BE2C (cell line): ENCODE measurements at regions not wholly inside any gene's neighbourhood (a gene's known extent, or its start where the extent isn't known, plus 50 kb on each side); places are given as distances from the start of the nearest gene placed in this dataset.

Experiments used
- DNase-seq: peaks from one replicate; pipeline ENCODE4 v3.0.0-alpha.2; 2020
- H3K27me3 ChIP-seq: fragments of 250-450 bp; sonication (Bioruptor Pico); 2 replicates; pipeline ENCODE4 v1.5.1; 2020; ENCODE audit warnings: mild to moderate bottlenecking
- H3K36me3 ChIP-seq: fragments of 250-450 bp; sonication (Bioruptor Pico); 2 replicates; pipeline ENCODE4 v1.5.1; 2020; ENCODE audit warnings: mild to moderate bottlenecking
- H3K4me1 ChIP-seq: fragments of 250-450 bp; sonication (Bioruptor Pico); 2 replicates; pipeline ENCODE4 v1.5.1; 2020
- H3K4me3 ChIP-seq: 2 replicates; pipeline ENCODE4 v1.5.1; 2011; ENCODE audit warnings: low read depth, low read length
- H3K9me3 ChIP-seq: fragments of 250-450 bp; sonication (Bioruptor Pico); 2 replicates; pipeline ENCODE4 v1.5.1; 2020
- CTCF ChIP-seq: IDR thresholded peaks from 2 replicates; pipeline ENCODE4 v1.5.1; 2012; ENCODE audit warnings: mild to moderate bottlenecking, low read depth, low read length

GRCh38 chr15:92524874-92525565, 130.6 kb downstream of the FAM174B start:
- H3K9me3 ChIP-seq = no peaks in the 10 kb centered on the region
- H3K36me3 ChIP-seq = no peaks in the 10 kb centered on the region
- DNase-seq = no peak
- TF ChIP-seq CTCF = no peak
- H3K4me1 ChIP-seq = peaks cover 6% of the 10 kb centered on the region; the same call in 1 of the 2 replicates
- H3K27me3 ChIP-seq = no peaks in the 10 kb centered on the region
- no peak overlapping the region for H3K4me3 ChIP-seq

GRCh38 chr15:92524161-92524560, 130.5 kb downstream of the ST8SIA2 start:
- no peak overlapping the region for H3K4me3 ChIP-seq
- no peak for TF ChIP-seq CTCF
- peaks cover 6% of the 10 kb centered on the region; the same call in 1 of the 2 replicates for H3K4me1 ChIP-seq
- no peaks in the 10 kb centered on the region for H3K27me3 ChIP-seq
- no peaks in the 10 kb centered on the region for H3K9me3 ChIP-seq
- no peaks in the 10 kb centered on the region for H3K36me3 ChIP-seq
- no peak for DNase-seq

- no peak for TF ChIP-seq CTCF
- Histone ChIP-seq H3K9me3 (no peaks in the 10 kb centered on the region), H3K4me3 (no peak overlapping the region), H3K4me1 (peaks cover 6% of the 10 kb centered on the region; the same call in 1 of the 2 replicates), H3K27me3 (no peaks in the 10 kb centered on the region), H3K36me3 (no peaks in the 10 kb centered on the region)
- DNase-seq = no peak
These were observed 129.5 kb downstream of the ST8SIA2 start for GRCh38 chr15:92523176-92523575.

- peaks cover 6% of the 10 kb centered on the region; the same call in 1 of the 2 replicates for H3K4me1 ChIP-seq
- no peaks in the 10 kb centered on the region for H3K9me3 ChIP-seq
- H3K27me3 ChIP-seq = no peaks in the 10 kb centered on the region
- no peaks in the 10 kb centered on the region for H3K36me3 ChIP-seq
- no peak overlapping the region for H3K4me3 ChIP-seq
- TF ChIP-seq CTCF = peak; percentile 89
- DNase-seq = peak; percentile 80
These were observed 127.9 kb downstream of the ST8SIA2 start for GRCh38 chr15:92521624-92522008.

GRCh38 chr15:92520914-92521623, 127.4 kb downstream of the ST8SIA2 start:
- Histone ChIP-seq H3K9me3 (no peaks in the 10 kb centered on the region), H3K27me3 (no peaks in the 10 kb centered on the region), H3K4me3 (no peak overlapping the region), H3K36me3 (no peaks in the 10 kb centered on the region), H3K4me1 (peaks cover 6% of the 10 kb centered on the region; the same call in 1 of the 2 replicates)
- no peak for DNase-seq
- no peak for TF ChIP-seq CTCF

GRCh38 chr15:92519709-92520108, 126.0 kb downstream of the ST8SIA2 start:
- Histone ChIP-seq H3K27me3 (no peaks in the 10 kb centered on the region), H3K4me1 (peaks cover 6% of the 10 kb centered on the region; the same call in 1 of the 2 replicates), H3K36me3 (no peaks in the 10 kb centered on the region), H3K9me3 (no peaks in the 10 kb centered on the region), H3K4me3 (no peak overlapping the region)
- TF ChIP-seq CTCF = no peak
- DNase-seq = no peak
